Posterior cingulate gyrus (tissue), 11 donors: ENCODE measurements at regions not wholly inside any gene's neighbourhood (a gene's known extent, or its start where the extent isn't known, plus 50 kb on each side); places are given as distances from the start of the nearest gene placed in this dataset.

Experiments used
- DNase-seq, 10 donors: peaks; one replicate each; pipeline versions ENCODE4 v3.0.0 to v3.0.0-alpha.2; 2020 to 2021; ENCODE audit warnings: mixed read lengths in 3 of 10
- intact Hi-C: fragments of 100-400 bp; cut with DNase I; formaldehyde crosslinking; loops from one replicate; pipeline ENCODE4 v1.15.1; 2023

DNA sequence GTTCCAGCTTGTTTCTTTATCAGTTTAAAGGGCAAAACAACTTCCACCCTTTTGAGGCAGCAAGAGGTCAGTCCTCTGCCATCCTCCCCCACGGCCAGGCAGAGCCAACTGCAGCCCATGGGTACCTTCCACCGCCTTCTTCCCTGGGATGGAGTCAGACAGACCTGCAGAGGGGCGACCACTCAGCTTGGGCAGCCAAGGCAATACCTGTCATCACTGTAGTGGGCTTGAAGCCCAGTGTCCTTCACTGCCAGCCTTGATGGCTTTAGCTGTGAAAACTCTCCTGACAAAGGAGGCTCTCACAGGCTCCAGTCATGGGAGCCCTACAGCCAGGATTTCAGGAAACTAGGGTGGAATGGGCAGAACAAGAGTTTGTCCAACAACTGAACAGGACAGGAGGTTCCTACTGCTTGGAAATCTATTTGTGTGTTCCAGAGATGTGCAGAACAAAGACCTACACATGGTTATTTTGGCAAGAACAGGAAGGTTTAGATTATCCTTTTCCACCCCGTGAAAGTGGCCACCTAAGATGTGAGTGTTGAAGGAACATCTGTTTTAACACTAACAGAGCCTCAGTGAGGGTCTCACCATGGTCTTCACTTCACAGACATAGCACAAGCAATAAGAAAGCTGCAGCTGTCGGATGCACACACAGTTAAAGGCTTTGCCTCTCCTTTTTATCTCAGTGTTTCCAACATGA is 93.9 kb upstream of the RMDN2 start:
- intact Hi-C loops = no loop called here
- no peak for DNase-seq

DNA sequence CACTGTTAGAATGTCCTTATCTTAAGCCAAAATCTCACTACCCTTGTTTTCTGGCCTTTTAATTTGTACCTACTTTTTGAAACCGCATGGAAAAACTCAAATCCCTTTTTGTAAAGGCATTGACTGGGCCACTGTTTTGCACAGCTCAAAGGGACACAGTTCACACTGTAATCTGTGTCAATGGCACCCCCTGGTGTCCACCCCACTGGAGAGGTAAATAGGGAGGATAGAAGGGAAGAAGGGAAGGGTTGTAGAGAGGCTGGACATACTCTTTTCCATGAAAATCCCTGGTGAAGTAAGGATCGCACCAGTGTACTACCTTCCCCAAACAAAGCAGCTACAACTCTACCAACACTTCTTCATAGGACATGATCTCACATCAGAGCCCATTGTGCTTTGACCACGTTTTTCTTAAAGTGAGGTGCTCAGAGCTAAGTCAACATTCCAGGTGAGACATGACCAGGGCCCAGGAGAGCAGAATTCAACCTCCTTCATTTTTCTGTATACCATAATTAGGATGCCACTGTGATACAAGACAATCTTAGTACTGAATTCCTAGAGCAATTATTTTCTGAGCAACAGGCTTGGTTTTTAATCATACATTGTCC is 92.4 kb upstream of the RMDN2 start:
- intact Hi-C loops = loop anchor here (1.0 kb wide), 3 partner anchors 45 to 436 kb away; no protein-coding TSS in a partner anchor
- peak; percentile 55 to 96 (median 90) for DNase-seq

DNA sequence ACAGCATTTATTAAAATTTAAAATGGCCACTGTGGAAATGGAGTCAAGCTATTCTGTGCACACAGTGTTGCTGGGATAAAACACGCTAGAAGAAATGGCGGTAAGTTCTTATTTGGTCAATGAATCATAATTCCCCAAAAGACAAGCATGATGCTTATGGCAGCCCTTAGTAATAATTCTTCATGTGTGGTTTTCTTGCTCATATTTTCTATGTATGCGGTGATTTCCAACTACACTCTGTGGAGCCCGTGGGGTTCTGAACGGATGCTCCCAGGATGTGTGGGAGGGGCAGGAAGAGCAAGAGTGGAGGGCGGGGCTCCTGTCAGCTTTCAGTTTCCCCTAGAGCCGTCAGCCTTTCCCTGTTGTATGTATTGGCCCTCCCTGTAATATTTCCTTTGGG is 91.7 kb upstream of the RMDN2 start:
- DNase-seq = no peak
- intact Hi-C loops = no loop called here

DNA sequence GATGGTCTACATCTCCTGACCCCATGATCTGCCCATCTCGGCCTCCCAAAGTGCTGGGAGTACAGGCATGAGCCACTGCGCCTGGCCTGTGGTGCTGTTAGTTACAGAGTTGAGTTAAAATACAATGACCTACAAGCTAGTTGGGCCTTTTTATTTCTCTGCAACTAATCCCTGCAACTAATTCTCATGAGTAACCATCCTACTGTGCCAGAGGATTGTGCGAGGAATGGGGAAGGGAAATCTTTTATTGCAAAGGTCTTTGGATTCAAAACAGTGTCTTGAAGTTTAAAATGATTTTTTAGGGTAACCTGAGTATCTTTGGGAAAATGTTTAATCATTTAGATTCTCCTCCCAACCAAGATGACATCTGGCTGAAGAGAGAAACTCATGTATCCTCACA is 88.8 kb upstream of the RMDN2 start:
- DNase-seq = no peak
- intact Hi-C loops = no loop called here

DNA sequence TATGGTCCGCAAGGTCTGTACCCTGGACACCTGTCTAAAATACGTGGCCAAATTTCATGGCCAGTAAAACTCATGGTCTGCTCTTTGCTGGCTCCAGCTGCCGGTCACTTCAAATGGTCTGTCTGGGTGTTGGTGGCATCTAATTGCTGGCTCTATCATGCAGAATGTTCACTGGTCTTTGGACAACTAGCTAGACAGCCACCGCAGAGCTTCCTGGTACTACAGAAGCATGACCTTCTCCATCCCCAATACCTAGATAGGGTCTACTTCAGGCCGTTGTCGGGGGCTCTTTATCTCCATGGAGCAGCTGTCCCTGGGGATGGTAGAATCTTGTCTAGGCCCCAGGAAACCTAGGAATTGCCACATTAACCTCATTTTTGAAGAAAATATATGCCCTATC is 88.4 kb upstream of the RMDN2 start:
- intact Hi-C loops = no loop called here
- no peak for DNase-seq

DNA sequence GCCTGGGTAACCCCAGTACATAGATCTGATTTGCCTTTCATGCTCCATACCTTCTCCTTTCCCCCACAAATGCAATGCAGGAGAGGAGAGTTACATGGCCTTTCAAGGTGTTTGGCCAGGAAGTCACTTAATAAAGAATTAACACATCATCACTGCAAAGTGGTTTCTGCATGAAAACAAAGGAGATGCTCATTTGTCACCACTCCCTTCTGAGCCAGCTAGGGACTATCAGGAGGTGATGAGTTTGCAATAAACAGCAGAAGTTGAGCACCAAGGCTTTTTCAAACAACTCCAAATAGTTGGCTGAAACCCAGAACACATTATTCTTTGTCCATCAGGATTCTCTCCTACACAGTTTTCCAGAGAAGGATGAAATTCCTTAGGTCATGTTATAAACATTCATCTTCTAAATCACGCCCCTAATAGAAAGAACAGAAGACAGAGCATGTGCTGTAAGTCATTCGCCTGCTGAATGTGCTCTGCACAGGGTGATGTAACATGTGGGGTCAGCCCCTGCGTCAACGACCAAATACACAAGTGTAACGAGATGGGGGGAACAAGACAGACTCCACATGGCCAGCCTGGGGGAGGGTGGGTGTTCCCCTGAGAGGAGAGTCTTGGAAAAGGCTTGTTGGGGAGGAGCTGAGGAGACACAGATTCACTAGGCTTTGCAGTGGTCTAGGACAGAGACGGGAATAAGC is 87.3 kb upstream of the RMDN2 start:
- intact Hi-C loops = no loop called here
- DNase-seq = no peak

DNA sequence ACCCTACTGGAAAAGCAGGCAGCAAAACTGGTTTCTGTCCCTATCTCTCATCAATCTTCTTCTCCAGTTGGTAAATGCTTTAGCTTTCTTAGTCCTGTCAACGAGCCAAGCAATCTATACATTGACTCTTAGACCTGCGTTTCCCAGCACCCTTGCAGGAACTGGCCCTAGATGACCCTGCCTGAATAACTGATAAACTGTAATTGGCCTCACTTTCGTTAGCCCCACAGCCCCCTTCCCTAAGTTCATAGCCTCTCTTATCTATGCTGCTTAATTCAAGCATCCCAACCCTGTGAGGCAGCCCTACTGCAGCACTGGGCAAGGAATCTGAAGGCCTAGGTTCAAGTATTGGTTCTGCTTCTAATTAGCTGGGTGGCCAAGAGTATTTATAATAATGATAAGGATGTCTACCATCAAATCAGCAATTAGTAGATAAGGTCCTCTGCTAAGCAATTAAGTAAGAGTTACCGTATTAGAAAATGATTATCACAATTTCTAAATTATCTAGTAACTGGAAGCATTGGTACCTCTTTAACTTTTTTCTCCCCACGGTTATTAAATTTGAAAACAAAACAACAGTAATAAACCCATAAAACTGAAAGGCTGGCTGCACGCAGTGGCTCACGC is 86.4 kb upstream of the RMDN2 start:
- DNase-seq = no peak
- intact Hi-C loops = no loop called here

DNA sequence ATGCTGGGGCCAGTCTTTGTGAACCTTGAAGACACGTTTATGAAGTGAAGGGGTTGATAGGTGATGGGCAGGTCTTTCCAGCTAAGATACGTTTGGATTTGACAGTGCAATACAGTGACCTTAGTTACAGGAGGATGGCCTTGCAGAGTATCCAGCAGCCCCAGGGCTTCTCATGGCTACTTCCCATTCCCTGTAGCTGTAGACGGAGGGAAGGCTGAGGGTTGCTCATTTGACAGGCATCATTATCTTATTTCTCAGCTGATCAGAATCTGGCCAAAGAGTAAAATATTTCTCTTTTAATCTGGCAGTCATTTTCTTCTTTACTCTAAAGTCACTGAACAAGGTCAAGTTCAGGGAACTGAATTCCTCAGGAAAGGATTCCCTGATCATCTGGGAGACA is 85.1 kb upstream of the RMDN2 start:
- intact Hi-C loops = no loop called here

DNA sequence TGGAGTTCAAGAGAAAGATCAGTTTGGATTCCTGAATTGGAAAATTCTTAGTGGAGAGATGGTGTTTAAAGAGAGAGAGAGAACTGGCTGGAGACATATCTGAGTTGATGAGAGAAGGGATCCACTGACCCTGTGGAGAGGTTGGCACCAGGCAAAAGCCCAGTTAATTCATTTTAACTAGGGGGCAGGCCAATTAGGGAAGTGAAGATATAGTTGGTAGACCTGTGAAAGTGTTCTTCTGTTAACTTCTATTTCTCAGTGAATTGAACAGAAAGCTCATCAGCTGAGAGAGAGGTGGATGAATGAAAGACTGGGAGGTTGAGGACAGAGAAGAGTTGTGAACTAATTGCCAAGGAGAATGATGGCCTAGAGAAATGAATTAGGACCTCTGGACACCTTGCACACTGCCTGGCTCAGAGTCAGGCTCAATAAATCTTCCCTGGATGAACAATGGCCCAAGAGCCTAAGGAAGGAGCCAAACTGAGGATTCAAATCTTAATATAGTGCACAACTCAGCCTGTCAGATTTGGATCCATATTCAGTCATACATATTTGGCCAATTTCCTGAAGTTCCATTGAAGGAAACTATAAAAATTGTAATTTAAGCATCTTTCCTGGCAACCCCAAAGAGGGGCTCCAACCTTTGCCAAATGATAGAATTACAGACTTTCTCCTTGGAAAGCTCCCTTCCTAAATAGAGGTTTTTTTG is 82.2 kb upstream of the RMDN2 start:
- DNase-seq = no peak
- intact Hi-C loops = no loop called here

More for the DNA sequence above, 85.1 kb upstream of the RMDN2 start:
- DNase-seq = no peak

DNA sequence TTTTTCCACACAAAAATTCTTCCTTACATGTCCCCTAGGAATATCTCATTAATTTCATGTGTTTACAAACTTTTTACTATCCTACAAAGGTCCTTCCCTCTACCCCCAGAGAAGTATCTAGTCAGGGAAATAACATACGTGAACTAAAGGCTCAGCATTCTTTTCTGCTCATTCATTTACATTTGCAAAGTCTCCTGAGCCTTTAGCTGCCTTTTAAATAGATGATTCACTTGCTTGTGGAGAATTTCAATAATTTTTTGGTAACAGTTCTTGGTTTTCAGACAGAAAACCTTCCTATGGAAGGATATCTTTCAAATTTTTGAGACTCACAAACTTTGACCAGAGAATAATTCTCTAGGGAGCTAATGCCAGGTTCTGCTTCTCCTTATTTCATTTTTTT is 81.5 kb upstream of the RMDN2 start:
- DNase-seq = no peak
- intact Hi-C loops = no loop called here

DNA sequence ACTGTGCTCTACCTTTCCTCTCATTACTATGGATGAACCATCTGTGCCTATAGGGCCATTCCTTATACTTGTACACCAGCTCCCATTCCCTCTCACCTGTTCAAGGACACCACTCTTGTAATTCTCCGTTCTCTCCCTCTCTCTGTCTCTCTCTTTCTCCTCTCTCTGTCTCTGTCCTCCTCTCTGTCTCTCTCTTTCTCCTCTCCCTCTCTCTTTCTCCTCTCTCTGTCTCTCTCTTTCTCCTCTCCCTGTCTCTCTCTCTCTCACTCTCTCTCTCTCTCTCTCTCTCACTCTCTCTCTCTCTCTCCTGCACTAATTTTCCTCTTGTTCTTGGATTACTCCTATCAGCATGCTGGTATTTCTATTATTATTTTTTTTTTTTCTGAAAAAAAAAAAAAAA is 78.9 kb upstream of the RMDN2 start:
- intact Hi-C loops = no loop called here
- no peak for DNase-seq

DNA sequence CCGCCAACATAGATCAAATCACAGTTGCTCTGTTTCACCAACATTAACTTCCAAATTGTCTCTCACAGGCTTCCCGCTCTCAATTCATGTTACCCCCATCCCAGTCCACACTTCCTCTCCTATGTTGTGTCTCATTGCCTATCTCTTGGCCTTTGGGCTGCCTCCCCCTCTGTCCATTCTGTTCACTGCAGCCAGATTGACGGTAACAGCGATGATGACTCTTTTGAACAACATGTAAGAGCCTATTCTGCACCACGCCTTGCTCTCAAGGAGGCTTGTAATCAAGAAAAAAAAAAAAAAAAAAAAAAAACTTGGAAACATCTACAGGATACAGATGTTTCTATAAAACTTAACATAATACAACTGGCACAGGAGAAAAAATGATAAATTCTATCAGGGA is 77.3 kb upstream of the RMDN2 start:
- intact Hi-C loops = no loop called here
- no peak for DNase-seq

DNA sequence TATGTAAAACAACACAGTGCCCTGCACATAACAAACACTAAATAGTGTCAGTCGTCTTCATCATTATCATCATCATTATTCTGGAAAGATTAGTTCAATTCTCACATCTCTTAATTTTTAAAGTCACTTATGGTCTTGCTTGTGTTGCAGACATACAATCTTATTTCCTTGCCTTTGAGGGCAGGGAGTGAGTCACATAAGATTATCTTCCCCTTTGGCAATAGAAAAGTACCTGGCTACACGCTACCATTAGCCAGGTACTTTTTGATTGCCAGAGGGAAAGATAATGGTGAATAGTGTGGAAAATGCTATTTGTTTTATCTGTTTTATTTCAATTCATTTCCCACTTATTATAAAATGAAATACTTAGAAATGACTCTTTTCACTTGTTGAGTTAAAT is 76.6 kb upstream of the RMDN2 start:
- DNase-seq = no peak
- intact Hi-C loops = no loop called here

DNA sequence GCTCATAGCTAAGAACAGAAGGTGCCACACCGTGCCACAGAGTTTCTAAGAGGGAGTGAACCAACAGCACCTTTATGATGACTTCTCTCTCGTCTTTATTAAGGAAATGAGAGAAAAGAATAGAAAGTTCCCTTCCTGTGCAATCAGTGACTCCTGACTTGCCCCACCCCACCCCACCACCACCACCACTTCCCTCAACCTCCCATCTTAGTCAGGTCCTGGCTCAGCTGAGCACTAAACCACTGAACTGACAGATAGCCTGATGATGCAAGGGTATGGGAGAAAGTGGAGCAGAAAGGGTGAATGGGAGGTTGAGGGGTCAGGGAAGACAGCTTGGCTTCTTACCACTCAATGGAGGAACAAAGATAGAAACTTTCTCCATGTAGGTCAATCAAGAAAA is 75.2 kb upstream of the RMDN2 start:
- intact Hi-C loops = no loop called here
- DNase-seq = no peak

DNA sequence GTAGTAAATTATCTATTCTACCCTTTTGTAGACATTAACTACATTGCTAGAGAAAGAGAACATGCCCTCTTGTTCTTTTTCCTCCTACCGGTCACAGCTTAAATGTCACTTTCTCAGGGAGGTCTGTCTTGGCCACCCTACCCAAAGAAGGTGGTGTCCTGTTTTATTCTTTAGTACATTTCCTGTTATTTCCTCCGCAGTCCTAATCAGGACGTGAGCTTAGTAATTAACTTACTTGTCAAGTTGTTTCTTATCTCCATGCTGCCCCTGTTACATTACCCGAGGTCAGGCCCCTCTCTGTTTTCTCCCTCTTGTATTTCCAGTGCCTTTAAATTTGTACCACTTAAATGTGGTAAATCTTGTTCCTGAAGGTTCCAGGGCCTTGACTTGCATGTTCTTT is 73.7 kb upstream of the RMDN2 start:
- no peak for DNase-seq
- intact Hi-C loops = no loop called here

DNA sequence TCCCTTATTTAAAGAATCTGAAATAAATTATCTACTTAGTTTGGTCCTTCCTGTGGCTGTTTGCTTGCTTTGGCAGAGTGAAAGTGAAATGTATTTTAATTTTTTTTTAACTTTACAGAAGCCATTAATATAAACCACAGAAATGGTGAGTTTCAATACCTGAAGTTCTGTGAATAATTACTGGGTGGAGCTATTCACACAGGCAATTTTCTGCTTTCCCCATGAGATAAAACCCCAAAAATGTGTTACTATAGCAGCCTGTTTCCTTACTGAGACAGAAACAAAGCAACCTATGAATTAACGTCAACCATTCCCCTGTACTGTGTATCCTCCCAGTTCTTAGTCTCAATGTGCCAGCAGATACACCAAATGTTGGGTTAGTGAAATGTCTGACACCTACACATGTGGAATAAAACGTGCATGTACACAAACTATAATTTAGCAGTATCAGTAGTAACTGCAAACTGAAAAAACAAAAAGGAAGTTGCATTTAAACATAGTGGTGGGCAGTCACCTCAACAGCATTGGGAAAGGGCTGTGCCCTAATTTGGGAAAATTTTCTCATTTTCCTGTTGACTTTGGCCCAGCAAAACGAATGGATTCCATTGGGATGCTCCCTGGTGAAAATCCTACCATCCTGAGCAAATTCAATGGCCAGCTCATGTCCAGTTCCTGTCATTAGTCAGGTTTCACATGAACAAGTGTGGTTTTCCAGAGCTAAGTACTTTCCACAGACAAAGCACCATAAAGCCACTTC is 73.1 kb upstream of the RMDN2 start:
- intact Hi-C loops = no loop called here
- no peak for DNase-seq

DNA sequence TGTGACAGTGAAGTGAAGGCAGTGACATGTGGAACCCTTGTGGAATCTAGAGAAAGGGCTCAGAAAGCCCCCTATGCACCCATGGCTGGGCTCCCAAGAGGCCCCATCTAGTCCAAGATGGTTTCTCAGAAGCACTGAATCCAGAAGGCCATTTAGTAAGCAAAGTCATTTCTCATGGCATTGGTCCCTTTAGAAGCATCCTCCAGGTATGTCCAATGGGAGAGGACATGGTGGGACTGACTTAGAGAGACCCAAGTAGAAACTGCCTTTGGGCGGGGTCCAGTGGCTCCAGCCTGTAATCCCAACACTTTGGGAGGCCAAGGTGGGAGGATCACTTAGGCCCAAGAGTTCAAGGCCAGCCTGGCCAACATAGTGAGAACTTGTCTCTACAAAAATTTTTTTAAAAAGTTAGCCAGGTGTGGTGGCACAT is 72.5 kb upstream of the RMDN2 start:
- intact Hi-C loops = no loop called here
- no peak for DNase-seq

DNA sequence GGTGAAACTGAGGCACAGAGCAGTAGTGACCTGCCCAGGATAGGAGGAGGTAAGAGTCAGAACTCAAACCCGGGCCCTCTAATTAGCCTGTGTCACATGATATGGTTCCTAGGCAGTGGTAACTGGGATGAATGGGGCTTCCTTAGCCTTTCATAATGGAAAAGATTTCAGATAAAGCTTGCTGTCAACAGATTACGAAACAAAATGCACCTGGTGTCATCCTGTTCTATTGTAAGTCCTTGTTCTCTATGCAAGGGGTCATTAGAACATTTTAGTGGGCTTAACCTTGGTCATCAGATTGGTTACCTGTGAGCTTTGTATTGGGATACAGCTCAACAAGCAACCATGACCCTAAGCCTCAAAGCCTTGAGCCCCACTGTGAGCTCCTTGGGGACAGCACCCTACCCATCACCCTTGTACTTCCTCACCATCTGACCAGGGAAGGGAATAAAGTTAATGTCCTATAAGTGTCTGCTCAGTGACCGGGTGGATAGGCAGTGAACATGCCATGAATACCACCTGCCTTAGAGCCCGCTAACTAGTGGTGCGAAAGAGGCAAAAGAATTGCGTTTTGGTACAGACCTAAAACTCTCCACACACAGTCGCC is 70.3 kb upstream of the RMDN2 start:
- intact Hi-C loops = no loop called here
- DNase-seq = peak in 1 of 10 donors; percentile 1

DNA sequence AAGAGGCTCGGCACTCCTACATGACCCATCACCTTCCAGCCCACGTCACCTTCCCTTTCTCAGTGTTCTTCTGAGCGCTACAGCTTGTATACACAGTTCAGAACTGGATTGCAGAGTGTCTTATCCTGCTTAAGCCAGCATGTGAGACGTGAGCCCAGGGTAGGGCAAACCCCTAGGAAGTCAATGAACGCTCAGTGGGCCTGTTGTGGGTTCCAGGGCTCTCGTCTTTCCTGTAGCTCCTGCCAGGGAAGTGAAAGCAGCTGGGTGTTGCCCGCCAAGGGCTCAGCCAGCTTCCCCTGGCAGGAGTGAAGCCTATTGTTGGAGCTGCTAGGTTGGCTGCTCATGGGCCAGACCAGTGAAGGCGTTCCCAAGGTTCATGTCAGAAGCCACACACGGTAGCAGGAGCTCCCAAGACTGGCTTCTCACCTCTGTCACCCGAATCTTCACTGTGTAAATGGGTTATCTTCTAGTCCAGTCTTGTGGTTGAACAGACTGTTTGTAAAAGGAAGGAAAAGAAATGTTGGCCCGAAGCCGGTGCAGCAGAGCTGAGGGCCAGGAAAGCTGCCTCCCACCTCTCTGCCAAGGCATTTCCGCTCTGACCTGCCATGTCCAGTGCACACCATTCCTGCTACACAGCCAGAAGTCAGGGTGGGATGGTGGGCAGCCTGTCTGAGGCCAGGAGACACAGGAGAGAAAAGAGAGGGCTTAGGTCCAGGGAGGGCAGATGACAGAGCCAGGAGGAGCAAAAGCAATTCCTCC is 69.6 kb upstream of the RMDN2 start:
- intact Hi-C loops = no loop called here
- DNase-seq = peak in 1 of 10 donors; percentile 36
